ENCODE measurements at regions not wholly inside any gene's neighbourhood (a gene's known extent, or its start where the extent isn't known, plus 50 kb on each side); places are given as distances from the start of the nearest gene placed in this dataset.

DNA sequence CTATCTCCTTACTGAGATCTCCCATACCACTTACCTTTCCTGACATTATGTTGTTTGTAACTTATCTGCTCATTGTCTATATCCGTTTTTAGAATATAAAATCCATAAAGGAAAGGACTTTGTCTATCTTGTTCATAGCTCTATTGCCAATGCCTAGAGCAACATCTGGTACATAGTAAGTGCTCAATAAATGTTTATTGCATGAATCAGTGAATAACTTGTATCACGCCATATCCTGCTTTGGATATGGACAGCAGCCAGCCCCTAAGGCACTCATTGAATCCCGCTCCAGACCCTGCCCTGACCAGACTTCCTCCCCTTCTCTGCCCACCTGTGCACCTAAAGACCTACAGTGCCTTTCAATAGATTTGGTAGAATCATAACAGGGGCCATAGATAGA is 298.1 kb upstream of the PLXNA2 start:
- ATAC-seq (ENCODE audit: low read depth) (no peak), DNase-seq (ENCODE audit: low spot score) (no peak)
- Histone ChIP-seq H3K4me1 (ENCODE audit: insufficient read depth, poor library complexity, severe bottlenecking) (no peaks in the 10 kb centered on the region), H3K9me3 (ENCODE audit: severe bottlenecking) (no peaks in the 10 kb centered on the region), H3K4me3 (ENCODE audit: severe bottlenecking) (no peak overlapping the region), H3K27ac (ENCODE audit: poor library complexity, severe bottlenecking) (peak overlapping the region; percentile 47), H3K36me3 (ENCODE audit: low read depth) (no peaks in the 10 kb centered on the region), H3K27me3 (ENCODE audit: insufficient read depth, poor library complexity, severe bottlenecking) (no peaks in the 10 kb centered on the region)
- TF ChIP-seq, protein P1, sequence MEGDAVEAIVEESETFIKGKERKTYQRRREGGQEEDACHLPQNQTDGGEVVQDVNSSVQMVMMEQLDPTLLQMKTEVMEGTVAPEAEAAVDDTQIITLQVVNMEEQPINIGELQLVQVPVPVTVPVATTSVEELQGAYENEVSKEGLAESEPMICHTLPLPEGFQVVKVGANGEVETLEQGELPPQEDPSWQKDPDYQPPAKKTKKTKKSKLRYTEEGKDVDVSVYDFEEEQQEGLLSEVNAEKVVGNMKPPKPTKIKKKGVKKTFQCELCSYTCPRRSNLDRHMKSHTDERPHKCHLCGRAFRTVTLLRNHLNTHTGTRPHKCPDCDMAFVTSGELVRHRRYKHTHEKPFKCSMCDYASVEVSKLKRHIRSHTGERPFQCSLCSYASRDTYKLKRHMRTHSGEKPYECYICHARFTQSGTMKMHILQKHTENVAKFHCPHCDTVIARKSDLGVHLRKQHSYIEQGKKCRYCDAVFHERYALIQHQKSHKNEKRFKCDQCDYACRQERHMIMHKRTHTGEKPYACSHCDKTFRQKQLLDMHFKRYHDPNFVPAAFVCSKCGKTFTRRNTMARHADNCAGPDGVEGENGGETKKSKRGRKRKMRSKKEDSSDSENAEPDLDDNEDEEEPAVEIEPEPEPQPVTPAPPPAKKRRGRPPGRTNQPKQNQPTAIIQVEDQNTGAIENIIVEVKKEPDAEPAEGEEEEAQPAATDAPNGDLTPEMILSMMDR (IDR thresholded peaks at IDR 0.05; ENCODE audit: poor library complexity, severe bottlenecking) = no peak

- Histone ChIP-seq H3K4me1 (ENCODE audit: insufficient read depth, poor library complexity, severe bottlenecking) (no peaks in the 10 kb centered on the region), H3K27ac (ENCODE audit: poor library complexity, severe bottlenecking) (no peak overlapping the region), H3K4me3 (ENCODE audit: severe bottlenecking) (no peak overlapping the region), H3K36me3 (ENCODE audit: low read depth) (no peaks in the 10 kb centered on the region), H3K9me3 (ENCODE audit: severe bottlenecking) (no peaks in the 10 kb centered on the region), H3K27me3 (ENCODE audit: insufficient read depth, poor library complexity, severe bottlenecking) (no peaks in the 10 kb centered on the region)
- ATAC-seq (ENCODE audit: low read depth) = no peak
- TF ChIP-seq, protein P1 (IDR thresholded peaks at IDR 0.05; ENCODE audit: poor library complexity, severe bottlenecking) = no peak
- DNase-seq (ENCODE audit: low spot score) = no peak
These were observed 299.9 kb upstream of the PLXNA2 start for GRCh38 chr1:208544053-208544452.

DNA sequence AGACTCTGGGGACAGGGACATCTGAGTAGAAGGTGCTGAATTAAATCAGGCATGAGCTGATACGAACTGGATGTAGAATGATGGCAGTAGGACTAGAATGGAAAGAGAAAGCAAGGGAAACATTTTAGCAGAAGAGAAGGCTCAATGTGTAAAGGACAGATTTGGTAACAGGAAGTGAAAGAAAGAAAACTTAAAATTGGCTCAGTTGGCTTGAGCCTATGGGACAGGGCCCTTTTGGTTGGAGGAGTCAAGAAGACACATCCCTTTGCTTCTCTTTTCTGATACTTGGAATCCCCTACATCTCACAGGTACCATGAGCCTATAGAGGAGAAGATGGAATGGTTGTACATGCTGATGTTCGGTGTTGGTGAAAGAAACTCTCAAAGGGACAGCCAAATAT is 300.6 kb upstream of the PLXNA2 start:
- H3K4me1 ChIP-seq (ENCODE audit: insufficient read depth, poor library complexity, severe bottlenecking) = no peaks in the 10 kb centered on the region
- H3K9me3 ChIP-seq (ENCODE audit: severe bottlenecking) = no peaks in the 10 kb centered on the region
- no peak overlapping the region for H3K27ac ChIP-seq (ENCODE audit: poor library complexity, severe bottlenecking)
- no peak for DNase-seq (ENCODE audit: low spot score)
- TF ChIP-seq, protein P1 (IDR thresholded peaks at IDR 0.05; ENCODE audit: poor library complexity, severe bottlenecking) = no peak
- no peak overlapping the region for H3K4me3 ChIP-seq (ENCODE audit: severe bottlenecking)
- no peaks in the 10 kb centered on the region for H3K36me3 ChIP-seq (ENCODE audit: low read depth)
- no peaks in the 10 kb centered on the region for H3K27me3 ChIP-seq (ENCODE audit: insufficient read depth, poor library complexity, severe bottlenecking)
- no peak for ATAC-seq (ENCODE audit: low read depth)

- ATAC-seq (ENCODE audit: low read depth) (no peak), DNase-seq (ENCODE audit: low spot score) (no peak)
- Histone ChIP-seq H3K4me3 (ENCODE audit: severe bottlenecking) (no peak overlapping the region), H3K36me3 (ENCODE audit: low read depth) (no peaks in the 10 kb centered on the region), H3K27ac (ENCODE audit: poor library complexity, severe bottlenecking) (no peak overlapping the region), H3K4me1 (ENCODE audit: insufficient read depth, poor library complexity, severe bottlenecking) (no peaks in the 10 kb centered on the region), H3K27me3 (ENCODE audit: insufficient read depth, poor library complexity, severe bottlenecking) (no peaks in the 10 kb centered on the region), H3K9me3 (ENCODE audit: severe bottlenecking) (no peaks in the 10 kb centered on the region)
- TF ChIP-seq, protein P1 (IDR thresholded peaks at IDR 0.05; ENCODE audit: poor library complexity, severe bottlenecking) = no peak
These were observed 306.8 kb upstream of the PLXNA2 start for GRCh38 chr1:208551024-208551423.

DNA sequence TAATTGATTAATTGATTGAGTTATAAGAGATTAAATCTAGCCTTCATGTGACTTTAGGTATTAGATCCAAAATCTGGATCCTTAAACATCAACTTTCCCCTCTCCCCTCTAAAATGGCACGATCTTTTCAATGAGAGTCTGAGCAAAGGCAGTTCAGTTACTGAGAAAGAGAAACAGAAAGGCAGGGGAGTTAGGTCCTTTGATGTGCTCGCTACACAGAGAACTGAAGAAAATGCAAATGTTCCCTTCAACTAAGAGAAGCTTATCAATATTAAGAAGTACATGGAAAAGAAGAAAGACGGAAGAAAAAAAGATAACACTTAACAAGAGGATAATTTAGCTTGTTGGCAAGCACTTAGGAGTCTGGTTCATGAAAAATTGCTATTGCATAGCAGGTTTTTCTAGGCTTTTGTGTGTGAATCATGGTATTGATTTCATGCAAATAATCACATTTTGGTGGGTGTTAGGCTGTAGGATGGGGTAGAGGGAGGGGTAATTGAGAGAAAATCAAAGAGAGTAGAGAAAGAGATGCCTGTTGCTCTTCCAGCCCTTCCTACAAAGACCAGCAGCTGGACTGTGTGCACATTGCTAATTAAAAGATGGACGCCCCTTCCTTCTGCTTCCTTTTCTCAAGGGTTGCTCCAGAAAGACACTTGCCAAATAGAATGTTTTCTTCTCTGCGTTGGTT is 307.6 kb upstream of the PLXNA2 start:
- Histone ChIP-seq H3K9me3 (ENCODE audit: severe bottlenecking) (no peaks in the 10 kb centered on the region), H3K4me1 (ENCODE audit: insufficient read depth, poor library complexity, severe bottlenecking) (no peaks in the 10 kb centered on the region), H3K27ac (ENCODE audit: poor library complexity, severe bottlenecking) (no peak overlapping the region), H3K4me3 (ENCODE audit: severe bottlenecking) (no peak overlapping the region), H3K36me3 (ENCODE audit: low read depth) (no peaks in the 10 kb centered on the region), H3K27me3 (ENCODE audit: insufficient read depth, poor library complexity, severe bottlenecking) (no peaks in the 10 kb centered on the region)
- TF ChIP-seq, protein P1 (IDR thresholded peaks at IDR 0.05; ENCODE audit: poor library complexity, severe bottlenecking) = no peak
- DNase-seq (ENCODE audit: low spot score) (no peak), ATAC-seq (ENCODE audit: low read depth) (no peak)

All from RWPE2 (cell line).